Spinal cord (tissue), 9 donors: ENCODE measurements at regions not wholly inside any gene's neighbourhood (a gene's known extent, or its start where the extent isn't known, plus 50 kb on each side); places are given as distances from the start of the nearest gene placed in this dataset.

Experiments
- DNase-seq, 6 donors: peaks; one replicate each; pipeline versions ENCODE4 v3.0.0 to v3.0.0-alpha.2; 2013 to 2015; ENCODE audit warnings: low spot score in 6 of 6, low read depth in 4 of 6
- H3K27ac ChIP-seq: one replicate; pipeline ENCODE4 v1.5.1; 2013; ENCODE audit warnings: low read depth, low read length, control low read depth
- H3K27me3 ChIP-seq: one replicate; pipeline ENCODE4 v1.6.1; 2013; ENCODE audit warnings: low read length; ENCODE audit not compliant: control insufficient read depth, insufficient read depth
- H3K36me3 ChIP-seq: one replicate; pipeline ENCODE4 v1.6.1; 2013; ENCODE audit warnings: low read length; ENCODE audit not compliant: control insufficient read depth, insufficient read depth
- H3K4me1 ChIP-seq: one replicate; pipeline ENCODE4 v1.6.1; 2013; ENCODE audit warnings: low read length; ENCODE audit not compliant: control insufficient read depth, insufficient read depth
- H3K4me3 ChIP-seq: one replicate; pipeline ENCODE4 v1.5.1; 2013; ENCODE audit warnings: low read depth, low read length, control low read depth
- H3K9me3 ChIP-seq: one replicate; pipeline ENCODE4 v1.6.1; 2013; ENCODE audit warnings: low read length; ENCODE audit not compliant: control insufficient read depth, insufficient read depth
- WGBS: methylation state at CpG from one replicate; pipeline ENCODE4 v1.1.5; 2013; ENCODE audit warnings: missing lambda C conversion rate; ENCODE audit not compliant: insufficient coverage; 5-methylcytosine and 5-hydroxymethylcytosine counted together
- donor health status: healthy.

GRCh38 chr3:117748131-117748530 is 1038.6 kb downstream of the TUSC7 start:
- H3K4me1 ChIP-seq: peaks cover 9% of the 10 kb centered on the region
- no peaks in the 10 kb centered on the region for H3K36me3 ChIP-seq
- DNase-seq: no peak
- WGBS: no CpG with 5 or more reads among the region's 1 CpG
- no peaks in the 10 kb centered on the region for H3K27me3 ChIP-seq
- H3K9me3 ChIP-seq: no peaks in the 10 kb centered on the region
- no peak overlapping the region for H3K4me3 ChIP-seq
- H3K27ac ChIP-seq: no peak overlapping the region

- WGBS: 89% methylated on average over 1 of the region's 4 CpGs
- Histone ChIP-seq H3K4me3 (no peak overlapping the region), H3K27me3 (no peaks in the 10 kb centered on the region), H3K4me1 (peaks cover 7% of the 10 kb centered on the region), H3K27ac (peak overlapping the region; percentile 59), H3K36me3 (no peaks in the 10 kb centered on the region), H3K9me3 (no peaks in the 10 kb centered on the region)
- no peak for DNase-seq
Measured at GRCh38 chr3:117750674-117751269, 1041.2 kb downstream of the TUSC7 start.

DNA sequence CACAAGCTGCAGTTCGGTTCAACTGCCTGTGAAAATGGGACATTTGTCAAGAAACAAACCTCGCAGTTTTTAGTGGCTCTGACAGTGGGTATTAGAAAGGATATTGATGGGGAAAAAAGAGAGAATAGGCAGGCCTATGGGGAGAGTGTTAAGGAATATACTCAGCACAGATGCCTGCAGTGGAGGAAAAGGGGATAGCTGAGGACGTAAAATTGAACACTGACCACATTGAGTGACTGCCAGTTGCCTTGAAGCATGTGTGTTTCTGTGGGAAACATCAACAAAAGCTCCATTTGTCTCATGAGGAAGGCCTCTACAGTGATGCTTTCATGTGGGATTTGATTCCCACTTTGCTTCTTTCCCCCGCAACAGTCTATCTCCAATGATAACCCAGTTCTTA is 1042.1 kb downstream of the TUSC7 start:
- Histone ChIP-seq H3K27ac (peak overlapping the region; percentile 59), H3K9me3 (no peaks in the 10 kb centered on the region), H3K4me1 (peaks cover 2% of the 10 kb centered on the region), H3K27me3 (no peaks in the 10 kb centered on the region), H3K36me3 (no peaks in the 10 kb centered on the region), H3K4me3 (no peak overlapping the region)
- DNase-seq: peak in 3 of 6 donors; percentile 39 to 80 (median 76)
- 30% methylated on average over 3 of the region's 4 CpGs for WGBS

DNA sequence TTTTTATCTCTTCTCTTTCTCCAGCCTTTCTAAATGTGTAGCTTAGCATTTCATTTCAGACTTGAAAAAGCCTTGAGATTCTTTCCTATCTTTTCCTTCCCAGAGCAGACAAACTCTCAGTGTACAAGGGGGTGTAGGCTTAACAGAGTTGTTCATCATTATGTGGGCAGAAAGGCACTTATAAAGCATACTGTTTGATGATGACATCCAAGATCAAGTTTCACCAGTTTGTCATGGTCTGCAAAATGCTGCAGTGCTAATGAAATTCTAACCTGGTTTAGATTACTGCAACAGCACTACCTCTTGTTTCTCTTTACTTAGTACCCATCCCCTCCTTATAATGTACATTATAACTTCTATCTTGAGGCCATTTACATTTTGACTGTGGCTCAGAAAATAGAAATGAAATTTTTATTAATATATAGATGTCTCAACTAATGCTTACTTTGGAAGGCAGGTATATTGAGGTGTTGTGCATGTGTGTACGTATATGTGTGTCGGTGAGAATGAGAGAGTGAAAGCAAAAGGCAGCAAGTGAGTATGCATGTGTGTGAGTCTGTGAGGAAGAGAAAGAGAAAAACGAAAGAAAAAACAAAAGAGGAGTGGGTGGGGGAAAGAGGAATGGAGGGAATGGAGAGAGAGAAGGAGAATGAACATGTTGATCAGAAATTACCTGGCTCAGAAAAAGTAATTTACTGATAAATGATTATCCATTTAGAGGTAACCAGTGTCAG is 1043.6 kb downstream of the TUSC7 start:
- H3K4me1 ChIP-seq: no peaks in the 10 kb centered on the region
- H3K27me3 ChIP-seq: no peaks in the 10 kb centered on the region
- H3K27ac ChIP-seq: no peak overlapping the region
- 84% methylated on average over 2 of the region's 3 CpGs for WGBS
- DNase-seq: no peak
- no peaks in the 10 kb centered on the region for H3K9me3 ChIP-seq
- no peaks in the 10 kb centered on the region for H3K36me3 ChIP-seq
- H3K4me3 ChIP-seq: no peak overlapping the region

DNA sequence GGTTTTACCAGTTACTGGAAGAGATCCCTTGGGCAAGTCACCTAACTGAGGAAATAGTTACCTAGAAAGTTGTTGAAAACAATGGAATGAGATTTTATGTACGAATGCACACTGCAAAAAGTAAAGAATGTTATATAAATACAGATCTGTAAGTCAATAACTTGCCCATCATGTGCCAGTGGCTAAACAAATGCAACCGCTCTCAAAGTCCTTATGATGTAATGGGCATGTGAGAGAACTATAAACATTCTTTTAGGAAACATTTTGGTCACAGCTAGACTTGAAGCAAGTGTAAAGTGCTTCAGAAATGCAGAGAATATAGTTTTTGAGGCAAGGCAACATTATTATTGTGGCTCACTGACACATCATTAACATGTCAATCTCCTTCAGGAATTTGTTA is 1044.5 kb downstream of the TUSC7 start:
- Histone ChIP-seq H3K27me3 (no peaks in the 10 kb centered on the region), H3K27ac (no peak overlapping the region), H3K36me3 (no peaks in the 10 kb centered on the region), H3K4me3 (no peak overlapping the region), H3K9me3 (no peaks in the 10 kb centered on the region), H3K4me1 (no peaks in the 10 kb centered on the region)
- DNase-seq: no peak
- WGBS: 100% methylated on average over 1 of the region's 2 CpGs

DNA sequence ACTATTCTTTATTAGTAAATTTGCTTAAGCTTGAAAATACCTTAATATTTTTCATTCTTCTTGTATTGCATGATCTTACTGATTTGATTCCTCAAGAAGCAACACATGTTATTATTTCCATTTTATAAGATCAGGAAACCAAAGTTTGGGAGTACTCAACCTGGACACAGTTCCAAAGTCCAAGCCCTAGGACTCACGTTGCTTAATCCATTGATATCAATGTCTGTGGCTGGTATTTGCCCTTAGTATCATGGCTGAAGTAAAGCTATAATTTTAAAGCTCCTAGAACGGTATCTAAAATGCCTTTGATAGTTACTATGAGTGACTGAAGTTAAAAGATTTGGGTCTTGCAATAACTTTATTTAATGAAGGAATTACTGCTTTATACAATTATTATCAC is 1045.3 kb downstream of the TUSC7 start:
- Histone ChIP-seq H3K4me1 (no peaks in the 10 kb centered on the region), H3K27me3 (no peaks in the 10 kb centered on the region), H3K9me3 (no peaks in the 10 kb centered on the region), H3K36me3 (no peaks in the 10 kb centered on the region), H3K27ac (no peak overlapping the region), H3K4me3 (no peak overlapping the region)
- WGBS: no CpG with 5 or more reads among the region's 2 CpGs
- no peak for DNase-seq

GRCh38 chr3:117756563-117756962 is 1047.0 kb downstream of the TUSC7 start:
- 71% methylated on average over 1 of the region's 3 CpGs for WGBS
- Histone ChIP-seq H3K36me3 (no peaks in the 10 kb centered on the region), H3K27ac (no peak overlapping the region), H3K4me1 (no peaks in the 10 kb centered on the region), H3K4me3 (no peak overlapping the region), H3K27me3 (no peaks in the 10 kb centered on the region), H3K9me3 (no peaks in the 10 kb centered on the region)
- peak in 2 of 6 donors; percentile 61 to 85 for DNase-seq

DNA sequence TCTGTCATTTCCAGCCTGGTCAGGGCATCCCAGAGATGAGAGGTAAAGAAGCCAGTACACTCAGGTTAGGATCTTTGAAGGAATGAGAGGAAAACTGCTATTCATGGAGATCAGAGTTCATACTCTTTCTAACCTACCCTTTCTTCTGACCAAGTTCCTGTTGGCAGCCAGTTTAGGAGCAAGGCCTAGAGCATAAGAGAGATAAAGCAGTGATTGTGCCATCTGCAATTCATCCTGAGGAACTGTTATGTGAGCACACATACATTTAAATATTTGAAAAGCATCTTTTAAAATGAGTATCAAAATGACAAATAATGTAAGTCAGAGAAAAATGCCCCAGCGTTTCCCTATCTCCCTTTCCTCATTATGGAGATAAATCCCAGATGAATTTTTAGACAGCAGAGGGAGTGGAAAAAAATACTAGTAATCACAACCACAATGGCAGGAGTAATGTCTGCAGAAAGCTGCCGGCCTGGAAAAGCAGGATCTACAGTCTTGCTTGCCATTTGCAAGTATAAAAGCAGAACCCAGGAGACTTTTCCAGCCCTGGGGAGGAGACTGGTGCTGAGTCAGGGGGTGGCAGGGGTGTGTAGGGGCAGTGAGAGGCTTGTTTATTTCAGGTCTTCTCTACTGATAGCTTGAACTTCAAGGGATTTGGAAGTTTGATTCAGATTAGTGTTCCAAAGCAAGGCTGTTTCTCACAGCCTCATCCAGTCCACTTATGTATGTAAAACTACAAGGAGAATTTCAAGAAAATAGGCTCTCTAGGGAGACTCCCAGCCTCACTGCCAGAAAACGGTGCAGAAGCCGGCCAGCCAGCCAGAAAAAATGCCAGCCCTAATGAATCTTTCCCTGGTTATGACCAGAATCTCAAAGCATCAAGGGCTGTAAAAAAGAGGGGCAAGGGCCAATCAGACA is 1052.4 kb downstream of the TUSC7 start:
- Histone ChIP-seq H3K9me3 (no peaks in the 10 kb centered on the region), H3K4me1 (peaks cover 20% of the 10 kb centered on the region), H3K4me3 (no peak overlapping the region), H3K27me3 (no peaks in the 10 kb centered on the region), H3K36me3 (no peaks in the 10 kb centered on the region), H3K27ac (peak overlapping the region; percentile 72)
- DNase-seq: peak in 3 of 6 donors; percentile 57 to 85 (median 81)
- 10% methylated on average over 3 of the region's 4 CpGs for WGBS

- peaks cover 20% of the 10 kb centered on the region for H3K4me1 ChIP-seq
- peak overlapping the region; percentile 72 for H3K27ac ChIP-seq
- WGBS: 20% methylated on average over 1 of the region's 3 CpGs
- no peaks in the 10 kb centered on the region for H3K36me3 ChIP-seq
- no peaks in the 10 kb centered on the region for H3K9me3 ChIP-seq
- no peak overlapping the region for H3K4me3 ChIP-seq
- H3K27me3 ChIP-seq: no peaks in the 10 kb centered on the region
- DNase-seq: peak in 3 of 6 donors; percentile 52 to 81 (median 67)
Measured at GRCh38 chr3:117762621-117763037, 1053.0 kb downstream of the TUSC7 start.
